ENCODE measurements at regions not wholly inside any gene's neighbourhood (a gene's known extent, or its start where the extent isn't known, plus 50 kb on each side); places are given as distances from the start of the nearest gene placed in this dataset.

DNA sequence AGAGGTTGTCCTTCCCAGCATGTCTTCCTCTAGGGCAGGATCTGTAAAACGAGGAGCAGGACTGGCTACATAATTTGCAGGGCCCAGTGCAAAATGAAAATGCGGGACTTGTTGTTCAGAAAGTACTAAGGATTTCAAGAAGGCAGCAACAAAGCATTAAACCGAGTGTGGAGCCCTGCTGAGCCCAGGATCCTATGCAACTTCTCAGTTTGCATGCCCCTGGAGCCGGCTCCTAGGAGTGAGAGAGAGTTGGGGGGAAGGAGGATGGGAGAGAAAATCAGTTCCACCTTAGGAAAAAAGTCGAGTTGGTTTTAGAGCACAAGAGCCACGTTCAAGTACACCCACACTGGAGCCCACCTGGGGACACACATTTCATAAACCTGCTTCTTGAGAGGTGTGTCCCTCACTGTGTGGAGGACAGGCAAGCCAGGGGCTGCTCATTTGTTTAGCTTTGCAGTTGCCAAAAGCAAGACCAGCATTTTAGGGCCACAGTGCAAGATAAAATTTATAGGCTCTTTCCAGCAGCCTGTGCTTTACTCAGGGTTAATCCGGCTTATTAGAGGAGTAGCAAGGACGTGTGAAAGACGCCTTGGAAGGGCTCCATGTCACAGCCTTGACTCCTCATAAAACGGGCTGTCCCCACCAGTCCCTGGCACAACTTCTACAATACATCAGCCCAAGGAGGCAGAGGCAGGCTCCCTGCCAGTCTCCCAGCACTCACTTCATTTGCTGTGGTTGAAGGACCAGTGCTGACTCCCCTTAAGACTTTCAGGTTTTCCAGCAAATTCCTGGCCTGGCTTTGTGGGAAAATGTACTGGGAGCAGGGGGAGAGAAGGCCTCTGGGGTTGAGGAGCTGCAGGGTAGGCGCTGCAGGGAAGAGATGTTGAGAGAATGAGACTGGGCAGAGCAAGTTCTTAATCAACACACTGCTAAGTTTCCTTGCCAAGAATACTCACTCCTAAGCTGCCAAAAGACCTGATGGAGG, 159.7 kb upstream of the SEMA6A start:
- no peaks in the 10 kb centered on the region for H3K27me3 ChIP-seq (replicated peaks; ENCODE audit: control insufficient read depth, insufficient read depth, low read length)
- TF ChIP-seq, protein P1, sequence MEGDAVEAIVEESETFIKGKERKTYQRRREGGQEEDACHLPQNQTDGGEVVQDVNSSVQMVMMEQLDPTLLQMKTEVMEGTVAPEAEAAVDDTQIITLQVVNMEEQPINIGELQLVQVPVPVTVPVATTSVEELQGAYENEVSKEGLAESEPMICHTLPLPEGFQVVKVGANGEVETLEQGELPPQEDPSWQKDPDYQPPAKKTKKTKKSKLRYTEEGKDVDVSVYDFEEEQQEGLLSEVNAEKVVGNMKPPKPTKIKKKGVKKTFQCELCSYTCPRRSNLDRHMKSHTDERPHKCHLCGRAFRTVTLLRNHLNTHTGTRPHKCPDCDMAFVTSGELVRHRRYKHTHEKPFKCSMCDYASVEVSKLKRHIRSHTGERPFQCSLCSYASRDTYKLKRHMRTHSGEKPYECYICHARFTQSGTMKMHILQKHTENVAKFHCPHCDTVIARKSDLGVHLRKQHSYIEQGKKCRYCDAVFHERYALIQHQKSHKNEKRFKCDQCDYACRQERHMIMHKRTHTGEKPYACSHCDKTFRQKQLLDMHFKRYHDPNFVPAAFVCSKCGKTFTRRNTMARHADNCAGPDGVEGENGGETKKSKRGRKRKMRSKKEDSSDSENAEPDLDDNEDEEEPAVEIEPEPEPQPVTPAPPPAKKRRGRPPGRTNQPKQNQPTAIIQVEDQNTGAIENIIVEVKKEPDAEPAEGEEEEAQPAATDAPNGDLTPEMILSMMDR (IDR thresholded peaks at IDR 0.05; ENCODE audit: insufficient read depth, low read length, poor library complexity, severe bottlenecking): no peak
- H3K4me3 ChIP-seq (replicated peaks; ENCODE audit: low read depth, low read length): no peak overlapping the region
- DNase-seq (ENCODE audit: extremely low read depth, insufficient read length): no peak
- H3K36me3 ChIP-seq (ENCODE audit: control insufficient read depth, insufficient read depth, low read length): no peaks in the 10 kb centered on the region

DNA sequence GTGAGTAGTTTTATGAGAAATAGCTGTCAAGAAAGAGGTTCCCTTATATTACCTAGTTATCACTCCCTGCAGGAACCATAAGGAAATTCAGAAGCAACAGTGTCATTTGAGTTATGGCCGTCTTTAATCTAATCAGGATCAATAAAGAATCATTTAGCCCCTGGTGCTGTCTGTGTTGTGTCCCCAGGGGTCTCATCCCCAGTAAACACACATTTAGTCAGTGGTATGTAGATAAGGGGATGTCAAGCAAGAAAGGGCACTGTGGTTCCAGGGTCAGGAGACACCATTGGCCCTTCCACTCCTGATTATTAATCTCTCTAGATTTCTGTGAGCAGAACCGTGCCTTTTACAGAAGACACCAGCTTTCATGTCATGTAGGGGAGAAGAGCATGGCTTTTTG, 158.0 kb upstream of the SEMA6A start:
- Histone ChIP-seq H3K4me3 (replicated peaks; ENCODE audit: low read depth, low read length) (no peak overlapping the region), H3K36me3 (ENCODE audit: control insufficient read depth, insufficient read depth, low read length) (no peaks in the 10 kb centered on the region), H3K27me3 (replicated peaks; ENCODE audit: control insufficient read depth, insufficient read depth, low read length) (no peaks in the 10 kb centered on the region)
- no peak for DNase-seq (ENCODE audit: extremely low read depth, insufficient read length)
- TF ChIP-seq, protein P1 (IDR thresholded peaks at IDR 0.05; ENCODE audit: insufficient read depth, low read length, poor library complexity, severe bottlenecking): no peak

DNA sequence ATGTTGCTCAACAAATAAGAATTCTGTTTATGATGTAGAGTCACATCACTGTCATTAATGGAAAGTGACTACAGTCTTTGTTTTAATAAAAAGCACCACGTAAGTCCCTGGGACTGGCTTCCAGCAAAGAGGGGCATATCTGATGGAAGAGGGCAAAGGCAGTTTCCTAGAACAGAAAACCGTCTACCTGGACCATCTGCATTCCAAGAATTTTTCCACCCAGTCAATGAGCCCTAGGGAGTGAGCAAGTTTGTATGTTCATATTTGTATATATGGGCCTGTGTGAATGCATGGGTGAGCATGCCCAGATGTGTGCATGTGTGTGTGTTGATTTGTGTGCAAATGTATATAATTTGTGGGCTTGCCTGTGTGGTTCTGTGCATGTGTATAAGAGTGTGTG, 156.8 kb upstream of the SEMA6A start:
- no peaks in the 10 kb centered on the region for H3K27me3 ChIP-seq (replicated peaks; ENCODE audit: control insufficient read depth, insufficient read depth, low read length)
- no peak for DNase-seq (ENCODE audit: extremely low read depth, insufficient read length)
- H3K4me3 ChIP-seq (replicated peaks; ENCODE audit: low read depth, low read length): no peak overlapping the region
- TF ChIP-seq, protein P1 (IDR thresholded peaks at IDR 0.05; ENCODE audit: insufficient read depth, low read length, poor library complexity, severe bottlenecking): no peak
- H3K36me3 ChIP-seq (ENCODE audit: control insufficient read depth, insufficient read depth, low read length): no peaks in the 10 kb centered on the region

DNA sequence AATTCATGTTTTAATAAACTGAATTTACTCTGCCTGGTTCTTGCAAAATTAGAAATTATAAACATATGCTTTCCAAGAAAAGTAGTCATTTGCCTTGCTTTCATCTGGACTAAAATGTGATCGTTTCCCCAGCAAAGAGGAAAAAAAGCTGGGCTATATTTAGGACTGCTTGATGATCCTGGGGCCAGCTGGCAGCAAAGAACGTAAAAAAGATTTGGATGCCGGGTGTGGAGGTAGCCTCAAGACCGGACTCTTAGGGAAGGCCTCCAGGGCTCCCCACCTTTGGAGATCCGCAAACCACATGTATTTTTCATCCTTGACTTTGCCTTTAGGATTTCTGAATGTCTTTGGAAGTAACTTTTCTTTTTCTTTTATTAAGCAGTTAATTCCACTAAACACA, 156.1 kb upstream of the SEMA6A start:
- no peaks in the 10 kb centered on the region for H3K36me3 ChIP-seq (ENCODE audit: control insufficient read depth, insufficient read depth, low read length)
- H3K27me3 ChIP-seq (replicated peaks; ENCODE audit: control insufficient read depth, insufficient read depth, low read length): no peaks in the 10 kb centered on the region
- DNase-seq (ENCODE audit: extremely low read depth, insufficient read length): no peak
- TF ChIP-seq, protein P1 (IDR thresholded peaks at IDR 0.05; ENCODE audit: insufficient read depth, low read length, poor library complexity, severe bottlenecking): no peak
- no peak overlapping the region for H3K4me3 ChIP-seq (replicated peaks; ENCODE audit: low read depth, low read length)

DNA sequence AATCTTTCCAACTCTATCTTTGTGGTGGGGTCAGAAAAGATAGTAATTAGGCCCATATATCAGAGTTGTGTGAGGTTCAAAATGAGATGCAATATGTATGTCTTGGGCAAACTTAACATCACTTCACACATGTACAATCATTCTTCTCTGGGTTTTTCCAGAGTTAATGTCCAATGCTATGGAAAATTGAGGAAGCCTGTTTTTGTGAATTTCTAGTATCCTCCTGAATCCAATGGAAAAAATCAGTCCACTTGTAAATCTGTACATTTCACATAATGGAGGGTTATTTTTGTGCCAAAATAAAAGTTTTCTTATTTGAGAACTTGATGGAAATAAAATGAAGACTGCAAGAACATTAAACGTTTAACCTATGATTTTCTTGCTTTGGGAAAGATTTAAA, 155.6 kb upstream of the SEMA6A start:
- Histone ChIP-seq H3K4me3 (replicated peaks; ENCODE audit: low read depth, low read length) (no peak overlapping the region), H3K27me3 (replicated peaks; ENCODE audit: control insufficient read depth, insufficient read depth, low read length) (no peaks in the 10 kb centered on the region), H3K36me3 (ENCODE audit: control insufficient read depth, insufficient read depth, low read length) (no peaks in the 10 kb centered on the region)
- TF ChIP-seq, protein P1 (IDR thresholded peaks at IDR 0.05; ENCODE audit: insufficient read depth, low read length, poor library complexity, severe bottlenecking): no peak
- DNase-seq (ENCODE audit: extremely low read depth, insufficient read length): no peak

Data from GM06990 (cell line).